A549 (cell line): ENCODE measurements at regions not wholly inside any gene's neighbourhood (a gene's known extent, or its start where the extent isn't known, plus 50 kb on each side); places are given as distances from the start of the nearest gene placed in this dataset.

Experiments used
- BCL3 ChIP-seq: fragments of >200 bp; sonication (Bioruptor Twin); formaldehyde crosslinking; IDR thresholded peaks from 3 replicates; pipeline ENCODE4 v1.6.1; 2016
- CBX2 ChIP-seq: fragments of 200-600 bp; sonication (generic); IDR thresholded peaks from 2 replicates; pipeline ENCODE4 v1.6.1; 2016; ENCODE audit warnings: low read depth, mild to moderate bottlenecking, borderline replicate concordance
- CHD4 ChIP-seq: fragments of 200-600 bp; sonication (generic); IDR thresholded peaks from 2 replicates; pipeline ENCODE4 v1.6.1; 2016; ENCODE audit warnings: antibody characterized with exemption, mild to moderate bottlenecking, borderline replicate concordance
- EP300 ChIP-seq, 2 experiments: fragments of >200 bp; sonication (Bioruptor Twin); formaldehyde crosslinking; IDR thresholded peaks; 2 replicates in 1 of 2; 3 replicates in 1 of 2; pipeline ENCODE4 v1.6.1; 2016 to 2017
- ESRRA ChIP-seq: fragments of 150-350 bp; IDR thresholded peaks from 2 replicates; pipeline ENCODE4 v1.6.1; 2014; ENCODE audit warnings: mild to moderate bottlenecking, low read length, borderline replicate concordance
- MAX ChIP-seq: IDR thresholded peaks from 2 replicates; pipeline ENCODE4 v1.6.1; 2012
- POLR2A ChIP-seq: IDR thresholded peaks from 2 replicates; pipeline ENCODE4 v1.6.1; 2012; ENCODE audit warnings: mild to moderate bottlenecking, low read length
- RAD21 ChIP-seq, 2 experiments: fragments of >200 bp in 1 of 2; sonication (Bioruptor Twin) in 1 of 2; formaldehyde crosslinking in 1 of 2; IDR thresholded peaks in 1 of 2; conservative IDR thresholded peaks in 1 of 2; 2 replicates in 1 of 2; 3 replicates in 1 of 2; pipeline ENCODE4 v1.6.1; 2012 to 2018; ENCODE audit warnings: inconsistent platforms in 1 of 2
- SMC3 ChIP-seq: fragments of >200 bp; sonication (Bioruptor Twin); formaldehyde crosslinking; IDR thresholded peaks from 3 replicates; pipeline ENCODE4 v1.6.1; 2018; ENCODE audit warnings: inconsistent platforms
- TF ChIP-seq, protein P1 (sequence below): fragments of >200 bp; sonication (Bioruptor Twin); formaldehyde crosslinking; IDR thresholded peaks from 3 replicates; pipeline ENCODE4 v1.5.1; 2016
- TF ChIP-seq, protein P2 (sequence below): fragments of 200-600 bp; sonication (generic); IDR thresholded peaks from 2 replicates; pipeline ENCODE4 v1.6.1; 2016; ENCODE audit warnings: antibody characterized with exemption, mild to moderate bottlenecking, moderate library complexity

GRCh38 chr3:147313513-147313912 lies 92.8 kb downstream of the ZIC4 start:
- TF ChIP-seq CBX2, result no peak
- no peak for TF ChIP-seq POLR2A
- TF ChIP-seq, protein P1, sequence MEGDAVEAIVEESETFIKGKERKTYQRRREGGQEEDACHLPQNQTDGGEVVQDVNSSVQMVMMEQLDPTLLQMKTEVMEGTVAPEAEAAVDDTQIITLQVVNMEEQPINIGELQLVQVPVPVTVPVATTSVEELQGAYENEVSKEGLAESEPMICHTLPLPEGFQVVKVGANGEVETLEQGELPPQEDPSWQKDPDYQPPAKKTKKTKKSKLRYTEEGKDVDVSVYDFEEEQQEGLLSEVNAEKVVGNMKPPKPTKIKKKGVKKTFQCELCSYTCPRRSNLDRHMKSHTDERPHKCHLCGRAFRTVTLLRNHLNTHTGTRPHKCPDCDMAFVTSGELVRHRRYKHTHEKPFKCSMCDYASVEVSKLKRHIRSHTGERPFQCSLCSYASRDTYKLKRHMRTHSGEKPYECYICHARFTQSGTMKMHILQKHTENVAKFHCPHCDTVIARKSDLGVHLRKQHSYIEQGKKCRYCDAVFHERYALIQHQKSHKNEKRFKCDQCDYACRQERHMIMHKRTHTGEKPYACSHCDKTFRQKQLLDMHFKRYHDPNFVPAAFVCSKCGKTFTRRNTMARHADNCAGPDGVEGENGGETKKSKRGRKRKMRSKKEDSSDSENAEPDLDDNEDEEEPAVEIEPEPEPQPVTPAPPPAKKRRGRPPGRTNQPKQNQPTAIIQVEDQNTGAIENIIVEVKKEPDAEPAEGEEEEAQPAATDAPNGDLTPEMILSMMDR, result no peak
- no peak for TF ChIP-seq SMC3
- no peak for TF ChIP-seq ESRRA
- no peak for TF ChIP-seq BCL3
- no peak for TF ChIP-seq EP300 (IDR thresholded peaks at IDR 0.05)
- TF ChIP-seq, protein P2, sequence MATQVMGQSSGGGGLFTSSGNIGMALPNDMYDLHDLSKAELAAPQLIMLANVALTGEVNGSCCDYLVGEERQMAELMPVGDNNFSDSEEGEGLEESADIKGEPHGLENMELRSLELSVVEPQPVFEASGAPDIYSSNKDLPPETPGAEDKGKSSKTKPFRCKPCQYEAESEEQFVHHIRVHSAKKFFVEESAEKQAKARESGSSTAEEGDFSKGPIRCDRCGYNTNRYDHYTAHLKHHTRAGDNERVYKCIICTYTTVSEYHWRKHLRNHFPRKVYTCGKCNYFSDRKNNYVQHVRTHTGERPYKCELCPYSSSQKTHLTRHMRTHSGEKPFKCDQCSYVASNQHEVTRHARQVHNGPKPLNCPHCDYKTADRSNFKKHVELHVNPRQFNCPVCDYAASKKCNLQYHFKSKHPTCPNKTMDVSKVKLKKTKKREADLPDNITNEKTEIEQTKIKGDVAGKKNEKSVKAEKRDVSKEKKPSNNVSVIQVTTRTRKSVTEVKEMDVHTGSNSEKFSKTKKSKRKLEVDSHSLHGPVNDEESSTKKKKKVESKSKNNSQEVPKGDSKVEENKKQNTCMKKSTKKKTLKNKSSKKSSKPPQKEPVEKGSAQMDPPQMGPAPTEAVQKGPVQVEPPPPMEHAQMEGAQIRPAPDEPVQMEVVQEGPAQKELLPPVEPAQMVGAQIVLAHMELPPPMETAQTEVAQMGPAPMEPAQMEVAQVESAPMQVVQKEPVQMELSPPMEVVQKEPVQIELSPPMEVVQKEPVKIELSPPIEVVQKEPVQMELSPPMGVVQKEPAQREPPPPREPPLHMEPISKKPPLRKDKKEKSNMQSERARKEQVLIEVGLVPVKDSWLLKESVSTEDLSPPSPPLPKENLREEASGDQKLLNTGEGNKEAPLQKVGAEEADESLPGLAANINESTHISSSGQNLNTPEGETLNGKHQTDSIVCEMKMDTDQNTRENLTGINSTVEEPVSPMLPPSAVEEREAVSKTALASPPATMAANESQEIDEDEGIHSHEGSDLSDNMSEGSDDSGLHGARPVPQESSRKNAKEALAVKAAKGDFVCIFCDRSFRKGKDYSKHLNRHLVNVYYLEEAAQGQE, result no peak
- TF ChIP-seq MAX, result no peak
- TF ChIP-seq CHD4, result no peak
- TF ChIP-seq RAD21 (conservative IDR thresholded peaks at IDR 0.05 in 1 of 2, IDR thresholded peaks at IDR 0.05 in 1 of 2), result no peak
